HG03045 (cell line): ENCODE measurements at regions not wholly inside any gene's neighbourhood (a gene's known extent, or its start where the extent isn't known, plus 50 kb on each side); places are given as distances from the start of the nearest gene placed in this dataset.

Experiments
- ATAC-seq: cut with Tn5 transposase; IDR thresholded peaks from one replicate; pipeline ENCODE4 v1.9.1; 2021; ENCODE audit warnings: mild to moderate bottlenecking, moderate library complexity; ENCODE audit not compliant: unreplicated experiment

DNA sequence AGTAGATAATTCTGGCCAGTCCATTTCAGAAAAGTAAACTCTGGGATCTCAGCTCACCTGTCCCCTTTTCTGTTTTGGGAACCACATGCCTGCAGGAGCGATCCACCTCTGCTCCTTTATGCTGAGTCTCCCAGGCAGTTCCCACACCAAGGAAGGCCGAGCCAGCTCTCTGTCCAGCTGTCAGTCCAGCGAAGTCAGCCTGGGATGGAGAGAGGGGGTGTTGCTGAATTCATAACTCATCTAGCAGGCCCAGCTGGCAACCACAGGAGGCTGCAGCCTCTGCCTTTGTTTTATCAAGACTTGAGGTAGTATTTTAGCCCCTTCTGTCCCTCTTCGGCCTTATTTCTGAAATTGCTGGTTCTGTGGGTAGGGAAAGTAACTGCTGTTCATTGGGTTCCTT, 209.9 kb downstream of the ARL4C start:
- ATAC-seq: no peak

GRCh38 chr2:234286118-234286598, 210.7 kb downstream of the ARL4C start:
- ATAC-seq: no peak

GRCh38 chr2:234285541-234285940, 211.3 kb downstream of the ARL4C start:
- no peak for ATAC-seq

DNA sequence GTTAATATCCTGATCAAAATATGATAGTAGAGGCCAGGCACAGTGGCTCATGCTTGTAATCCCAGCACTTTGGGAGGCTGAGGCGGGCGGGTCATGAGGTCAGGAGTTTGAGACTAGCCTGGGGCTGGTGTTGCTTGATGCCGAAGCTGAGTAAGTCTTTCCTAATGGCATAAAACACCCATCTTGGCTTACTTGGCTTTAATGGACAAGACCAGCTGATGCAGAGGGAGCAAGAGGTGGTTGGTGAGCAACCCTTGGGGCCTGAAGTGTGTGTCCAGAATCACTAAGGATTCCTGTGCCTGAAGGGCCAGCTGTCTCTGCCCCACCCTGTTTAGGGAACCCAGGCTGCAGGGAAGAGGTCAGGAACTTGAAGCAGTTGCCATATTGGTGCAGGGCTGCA, 217.2 kb downstream of the ARL4C start:
- ATAC-seq: no peak

DNA sequence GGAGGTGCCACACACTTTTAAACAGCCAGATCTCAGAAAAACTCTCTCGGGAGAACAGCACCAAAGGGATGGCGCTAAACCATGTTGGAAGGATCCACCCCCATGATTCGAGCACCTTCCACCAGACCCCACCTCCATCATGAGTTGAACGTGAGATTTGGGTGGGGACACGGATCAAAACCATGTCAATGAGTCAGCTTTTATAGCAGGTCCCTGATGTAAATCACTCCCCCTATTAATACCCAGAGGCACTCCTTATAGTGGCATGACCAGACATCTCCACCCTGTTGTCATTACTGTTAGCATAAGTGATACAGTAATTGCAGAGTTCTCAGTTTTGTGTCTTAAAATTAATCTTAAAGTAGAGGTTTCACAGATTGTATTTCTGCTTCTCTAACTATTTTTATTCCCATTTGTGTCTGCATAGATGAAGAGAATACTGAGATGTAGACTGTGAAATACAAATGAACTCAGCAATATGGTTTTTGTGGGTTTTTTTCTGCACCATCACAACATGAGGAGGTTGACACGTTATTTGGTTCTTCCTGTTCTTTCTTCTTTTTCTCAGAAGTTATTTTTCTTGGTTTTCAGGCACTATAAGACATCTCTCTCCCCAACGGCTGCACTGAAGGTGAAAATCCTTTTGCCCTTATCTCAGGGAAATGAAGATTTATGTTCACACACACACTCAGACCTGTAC, 218.2 kb downstream of the ARL4C start:
- ATAC-seq: no peak

GRCh38 chr2:234275515-234275914, 221.4 kb downstream of the ARL4C start:
- no peak for ATAC-seq

DNA sequence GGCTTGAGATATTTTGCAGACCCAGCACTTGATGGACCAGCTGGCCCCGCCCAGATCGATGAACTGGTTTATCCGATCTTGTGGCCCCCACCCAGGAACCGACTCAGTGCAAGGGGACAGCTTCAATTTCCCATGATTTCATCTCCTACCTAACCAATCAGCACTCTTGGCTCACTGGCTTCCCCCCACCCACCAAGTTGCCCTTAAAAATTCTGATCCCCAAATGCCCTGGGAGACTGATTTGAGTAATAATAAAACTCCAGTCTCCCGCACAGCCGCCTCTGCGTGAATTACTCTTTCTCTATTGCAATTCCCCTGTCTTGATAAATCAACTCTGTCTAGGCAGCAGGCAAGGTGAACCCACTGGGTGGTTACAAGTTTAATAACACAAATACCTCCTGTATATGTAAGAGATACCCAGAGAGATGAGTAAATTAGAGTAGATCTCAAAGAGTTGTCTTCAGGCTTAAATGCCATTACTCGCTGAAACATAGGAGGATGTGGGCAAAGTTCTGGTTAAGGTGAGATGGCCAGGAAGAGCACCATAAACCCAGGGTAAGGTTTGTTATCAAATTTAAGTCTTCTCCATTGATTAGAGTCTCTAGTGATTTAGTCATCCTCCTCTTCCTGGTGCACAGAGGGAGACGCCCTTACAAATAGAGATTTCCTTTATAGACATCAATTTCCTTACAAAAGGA, 222.8 kb downstream of the ARL4C start:
- ATAC-seq: no peak

- ATAC-seq: no peak
Measured at GRCh38 chr2:234272069-234272850, 221.8 kb downstream of the SPP2 start.

DNA sequence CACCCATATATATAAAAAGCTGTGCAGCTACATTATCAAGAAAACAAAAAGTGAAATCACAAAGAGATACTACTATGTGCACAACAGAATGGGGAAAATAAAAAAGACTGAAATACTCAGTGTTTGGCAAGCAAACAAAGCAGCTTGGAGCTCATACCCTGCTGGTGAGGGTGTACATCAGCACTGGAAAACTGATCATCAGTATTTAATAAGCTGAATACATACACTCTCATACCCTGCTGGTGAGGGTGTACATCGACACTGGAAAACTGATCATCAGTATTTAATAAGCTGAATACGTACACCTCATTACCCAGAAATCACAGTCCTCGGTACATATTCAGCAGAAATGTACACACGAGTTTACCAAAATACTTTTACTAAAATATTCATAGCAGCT, 220.8 kb downstream of the SPP2 start:
- ATAC-seq: no peak

GRCh38 chr2:234269769-234270204, 219.3 kb downstream of the SPP2 start:
- no peak for ATAC-seq

DNA sequence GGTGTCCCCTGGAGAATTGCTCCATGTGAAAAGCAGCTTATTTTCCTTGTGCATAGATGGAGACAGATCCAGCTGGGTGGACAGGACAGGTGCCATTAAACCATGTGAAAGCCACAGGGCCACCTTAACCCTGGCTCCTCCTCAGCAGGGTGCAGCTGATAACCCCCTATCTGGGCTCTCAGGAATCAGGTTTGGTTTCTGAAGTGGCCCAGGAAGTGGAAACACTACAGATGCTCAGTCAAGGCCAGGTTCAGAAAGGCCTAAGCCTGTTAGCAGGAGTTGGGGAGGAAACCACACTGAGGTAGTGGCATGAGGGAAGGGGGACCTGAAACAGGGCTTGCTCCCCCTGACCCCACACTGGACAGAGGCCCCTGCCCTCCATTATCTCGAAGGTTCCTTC, 217.0 kb downstream of the SPP2 start:
- no peak for ATAC-seq

DNA sequence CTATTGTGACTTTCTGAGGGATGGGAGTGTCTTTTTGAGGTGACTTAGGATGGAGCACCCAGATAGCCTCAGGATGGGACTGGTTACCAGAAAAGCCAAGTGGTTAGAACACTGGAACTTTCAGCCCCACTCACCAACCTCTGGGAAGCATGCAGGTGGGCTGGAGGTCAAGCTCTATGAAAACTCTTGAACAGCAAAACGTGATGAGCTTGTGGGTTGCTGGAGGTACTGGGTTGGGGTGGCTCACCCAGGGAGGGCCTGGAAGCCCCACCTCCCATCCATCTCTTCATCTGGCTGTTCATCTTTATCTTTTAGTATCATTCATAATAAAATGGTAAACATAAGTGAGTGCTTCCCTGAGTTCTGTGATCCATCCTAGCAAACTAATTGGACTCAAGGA, 216.4 kb downstream of the SPP2 start:
- no peak for ATAC-seq

GRCh38 chr2:234265206-234265605, 214.7 kb downstream of the SPP2 start:
- no peak for ATAC-seq

DNA sequence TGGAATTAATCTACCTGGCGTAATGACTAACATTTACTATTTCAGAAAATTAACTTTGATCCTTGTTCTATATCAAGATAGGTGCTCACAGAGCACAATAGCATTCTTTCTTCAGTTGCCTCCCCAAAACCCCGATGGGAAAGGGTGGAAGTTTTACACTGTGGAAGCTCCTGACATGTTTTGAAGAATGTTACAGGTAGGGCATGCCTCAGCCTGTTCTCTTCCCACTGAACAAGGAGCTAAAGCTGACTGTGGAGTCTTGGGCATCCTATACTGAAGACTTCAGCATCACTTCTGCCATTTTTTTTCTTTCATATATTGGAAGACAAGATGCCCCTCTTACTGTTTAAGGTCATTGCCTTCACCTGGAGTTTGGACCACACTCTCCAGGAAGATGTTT, 211.2 kb downstream of the SPP2 start:
- no peak for ATAC-seq

DNA sequence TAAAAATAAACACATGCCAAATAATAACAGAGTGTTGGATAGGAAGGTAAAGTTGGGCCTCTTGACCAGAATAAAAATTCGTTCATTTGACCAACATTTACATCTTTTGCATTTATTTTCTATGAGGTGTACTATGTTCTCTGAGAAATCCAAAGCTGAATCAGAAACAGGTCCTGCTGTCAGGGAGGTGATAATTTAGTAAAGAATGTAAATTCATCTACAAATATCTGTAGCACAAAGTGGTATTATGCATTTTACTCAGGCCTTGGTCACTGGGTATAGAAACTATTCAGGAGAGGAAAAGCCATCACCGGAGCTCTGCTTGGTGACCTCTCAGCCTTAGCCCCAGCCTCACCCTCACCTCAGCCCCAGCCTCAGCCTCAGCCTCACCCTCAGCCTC, 208.9 kb downstream of the SPP2 start:
- no peak for ATAC-seq

DNA sequence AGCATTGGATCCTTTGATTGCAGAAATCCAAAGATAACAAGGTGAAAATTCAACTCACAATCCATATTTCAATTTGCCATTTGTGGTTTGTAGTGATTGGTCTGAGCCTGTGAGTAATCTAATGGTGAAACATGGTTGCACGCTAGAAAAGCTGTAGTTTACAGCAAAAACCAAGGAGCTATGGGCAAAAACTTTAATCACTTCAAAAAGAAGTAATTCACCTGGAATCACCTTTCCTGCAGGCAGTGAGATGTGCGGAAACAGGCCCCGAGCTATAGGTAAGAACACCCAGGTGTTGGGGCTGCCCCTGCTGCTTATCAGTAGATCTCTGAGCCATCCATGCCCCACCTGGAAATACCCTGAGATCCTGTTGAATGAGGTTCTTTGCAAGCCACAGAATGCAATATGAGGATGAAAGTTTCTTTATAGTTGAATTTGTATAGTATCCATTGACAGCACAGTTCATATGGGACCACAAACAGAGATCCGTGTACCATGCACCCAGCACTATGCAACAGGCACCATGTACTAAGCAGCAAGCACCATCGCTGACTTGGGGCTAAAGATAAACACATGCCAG, 208.2 kb downstream of the SPP2 start:
- ATAC-seq: no peak

DNA sequence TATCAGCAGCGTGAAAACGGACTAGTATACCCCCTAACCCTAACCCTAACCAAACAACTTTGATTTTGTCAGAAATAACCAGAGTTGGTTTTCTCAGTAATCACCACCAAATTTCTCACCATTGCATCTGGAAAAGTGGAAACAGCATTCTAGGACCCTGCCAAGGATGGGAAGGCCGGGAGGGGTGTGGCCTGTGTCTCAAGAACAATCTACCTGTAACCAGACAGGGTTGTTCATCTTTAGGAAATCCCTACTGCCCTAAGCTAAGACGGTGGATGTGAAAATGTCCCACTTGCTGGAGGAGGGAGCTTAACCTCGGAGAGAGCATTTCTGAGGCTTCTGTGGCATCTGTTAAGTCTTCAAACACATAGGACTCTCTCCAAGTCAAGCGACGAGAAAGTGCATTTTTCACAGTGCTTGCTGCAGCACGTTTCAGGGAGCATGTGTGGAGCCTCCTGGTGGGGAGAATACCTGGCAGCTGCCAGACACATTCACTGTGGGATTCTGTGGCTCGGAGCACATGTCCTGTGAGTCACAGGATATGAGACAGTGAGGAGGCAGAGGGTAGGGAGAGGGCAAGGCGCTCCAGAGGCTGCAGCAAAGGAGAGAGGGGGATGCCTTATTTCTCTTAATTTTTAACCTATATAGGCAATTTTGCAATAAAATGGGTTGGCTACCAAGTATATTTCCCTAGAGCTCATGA, 207.5 kb downstream of the SPP2 start:
- no peak for ATAC-seq

DNA sequence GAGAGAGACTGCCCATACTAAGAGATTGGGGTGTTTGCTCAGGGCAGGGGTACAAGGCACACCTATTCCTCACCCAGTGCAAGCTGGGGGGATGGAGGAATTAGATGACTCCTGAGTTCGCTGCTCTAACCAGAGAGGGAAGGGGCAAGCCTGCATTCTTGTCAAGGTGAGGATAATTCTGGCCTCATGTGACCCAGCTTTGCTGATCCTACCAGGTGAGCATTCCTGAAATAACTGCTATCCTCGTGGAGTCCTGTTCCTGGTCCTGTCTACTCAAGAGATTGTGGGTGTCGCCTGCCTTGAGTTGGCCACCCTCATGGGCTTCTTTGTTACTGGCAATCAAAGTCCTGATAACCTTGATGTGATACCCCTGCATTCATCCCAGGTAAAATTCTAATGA, 206.0 kb downstream of the SPP2 start:
- no peak for ATAC-seq

DNA sequence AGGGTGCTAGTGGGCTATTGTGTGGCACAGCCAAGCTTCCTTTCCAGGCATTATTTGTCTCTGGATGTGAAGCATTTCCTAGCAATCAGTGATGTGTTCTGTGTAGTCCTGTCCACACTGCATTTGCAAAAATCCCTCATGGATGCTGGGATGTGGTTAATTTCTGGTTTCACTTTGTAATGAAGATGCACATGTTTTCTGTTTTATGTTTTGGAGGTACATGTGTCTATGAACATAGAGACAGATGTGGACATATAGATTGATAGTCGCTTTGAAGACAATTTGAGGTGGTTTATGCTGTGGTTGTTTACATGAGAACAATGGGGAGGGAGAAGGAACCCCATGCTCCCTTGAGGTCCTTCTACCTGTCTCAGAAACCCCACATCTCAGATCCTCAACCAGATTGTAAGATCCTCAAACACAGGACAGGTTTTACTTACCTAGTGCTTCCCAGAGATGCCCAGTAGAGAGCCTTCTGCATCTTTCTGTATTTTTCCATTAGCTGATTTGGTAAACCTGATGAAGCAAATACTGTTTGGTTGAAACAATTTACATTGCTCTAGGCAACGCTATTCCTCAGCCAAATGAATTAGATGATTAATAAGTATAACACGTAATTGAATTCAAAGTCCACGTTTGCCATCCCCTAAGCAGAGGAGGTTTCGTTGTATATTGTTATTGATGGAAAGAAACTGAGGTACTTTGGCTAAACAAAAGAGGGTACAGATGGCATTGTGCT, 204.4 kb downstream of the SPP2 start:
- no peak for ATAC-seq

DNA sequence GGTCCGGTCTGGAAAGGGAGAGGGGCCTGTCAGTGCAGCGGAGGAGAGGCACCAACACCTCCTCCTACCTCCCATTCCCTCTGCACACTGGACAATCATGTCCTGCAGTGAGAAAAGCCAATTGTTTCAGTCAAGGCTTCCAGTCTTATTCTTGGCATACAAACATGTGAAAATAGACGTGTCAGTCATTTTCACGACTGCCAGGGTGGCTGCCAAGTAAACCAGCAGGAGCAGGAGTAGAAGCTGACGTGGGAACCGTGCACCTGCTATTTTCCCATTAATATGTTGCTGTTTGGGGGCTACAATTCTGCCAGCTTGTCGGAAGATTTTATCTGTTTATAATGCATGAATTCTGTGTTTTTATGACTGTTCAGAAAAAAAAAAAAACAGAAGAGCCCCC, 202.3 kb downstream of the SPP2 start:
- no peak for ATAC-seq
